GM21367 (cell line): ENCODE measurements at regions not wholly inside any gene's neighbourhood (a gene's known extent, or its start where the extent isn't known, plus 50 kb on each side); places are given as distances from the start of the nearest gene placed in this dataset.

ENCODE experiments used
- ATAC-seq: cut with Tn5 transposase; IDR thresholded peaks from one replicate; pipeline ENCODE4 v1.9.1; 2021; ENCODE audit not compliant: unreplicated experiment

- no peak for ATAC-seq
These were observed 115.8 kb downstream of the BCOR start for GRCh38 chrX:39981946-39982345.

GRCh38 chrX:39982948-39983347 lies 114.8 kb downstream of the BCOR start:
- no peak for ATAC-seq

GRCh38 chrX:39983715-39984114 lies 114.0 kb downstream of the BCOR start:
- no peak for ATAC-seq

- ATAC-seq = no peak
These were observed 113.4 kb downstream of the BCOR start for GRCh38 chrX:39984191-39984956.

GRCh38 chrX:39985071-39985470 lies 112.7 kb downstream of the BCOR start:
- ATAC-seq = no peak

GRCh38 chrX:39985551-39985950 lies 112.2 kb downstream of the BCOR start:
- no peak for ATAC-seq

GRCh38 chrX:39988496-39988895 lies 109.3 kb downstream of the BCOR start:
- ATAC-seq = no peak

- no peak for ATAC-seq
These were observed 107.4 kb downstream of the BCOR start for GRCh38 chrX:39990388-39990787.

GRCh38 chrX:39992300-39992699 lies 105.5 kb downstream of the BCOR start:
- ATAC-seq = no peak

- ATAC-seq = no peak
These were observed 102.3 kb downstream of the BCOR start for GRCh38 chrX:39995457-39995856.

GRCh38 chrX:39996536-39996935 lies 101.2 kb downstream of the BCOR start:
- ATAC-seq = no peak

- no peak for ATAC-seq
These were observed 98.9 kb downstream of the BCOR start for GRCh38 chrX:39998636-39999406.
